IgD-negative memory B cell (primary cell): ENCODE measurements at regions not wholly inside any gene's neighbourhood (a gene's known extent, or its start where the extent isn't known, plus 50 kb on each side); places are given as distances from the start of the nearest gene placed in this dataset.

Experiments used
- H3K27ac Mint-ChIP-seq, 3 donors: one replicate each; pipeline ENCODE4 v1.8.0; 2020 to 2022; ENCODE audit warnings: mild to moderate bottlenecking in 3 of 3, mixed read lengths in 3 of 3, moderate library complexity in 1 of 3
- H3K27me3 Mint-ChIP-seq: one replicate; pipeline ENCODE4 v1.8.0; 2021; ENCODE audit warnings: mixed read lengths
- H3K36me3 Mint-ChIP-seq: one replicate; pipeline ENCODE4 v1.8.0; 2020; ENCODE audit warnings: mild to moderate bottlenecking, mixed read lengths
- H3K4me1 Mint-ChIP-seq, 3 donors: one replicate each; pipeline ENCODE4 v1.8.0; 2020 to 2022; ENCODE audit warnings: mixed read lengths in 3 of 3, mild to moderate bottlenecking in 1 of 3
- H3K4me3 Mint-ChIP-seq, 4 donors: one replicate each; pipeline ENCODE4 v1.8.0; 2020 to 2022; ENCODE audit warnings: mild to moderate bottlenecking in 4 of 4, mixed read lengths in 4 of 4, moderate library complexity in 3 of 4
- H3K9me3 Mint-ChIP-seq, 3 donors: one replicate each; pipeline ENCODE4 v1.8.0; 2020 to 2021; ENCODE audit warnings: mixed read lengths in 3 of 3, mild to moderate bottlenecking in 1 of 3

- H3K36me3 Mint-ChIP-seq, result no peaks in the 10 kb centered on the region
- no peaks in the 10 kb centered on the region for H3K4me1 Mint-ChIP-seq
- no peak overlapping the region for H3K4me3 Mint-ChIP-seq
- peaks cover 4% of the 10 kb centered on the region for H3K27me3 Mint-ChIP-seq
- H3K27ac Mint-ChIP-seq, result no peak overlapping the region
- H3K9me3 Mint-ChIP-seq, result peaks cover 0 to 3% (median 0%) of the 10 kb centered on the region in 3 donors
Observed at GRCh38 chr10:132115732-132116131, 50.0 kb downstream of the JAKMIP3 start.

GRCh38 chr10:132117146-132117545 lies 51.4 kb downstream of the JAKMIP3 start:
- Mint-ChIP-seq H3K4me1 (no peaks in the 10 kb centered on the region), H3K4me3 (no peak overlapping the region), H3K27me3 (no peaks in the 10 kb centered on the region), H3K36me3 (no peaks in the 10 kb centered on the region), H3K27ac (no peak overlapping the region), H3K9me3 (peaks cover 0 to 3% (median 0%) of the 10 kb centered on the region in 3 donors)

GRCh38 chr10:132117636-132118190 lies 52.0 kb downstream of the JAKMIP3 start:
- peaks cover 0 to 3% (median 0%) of the 10 kb centered on the region in 3 donors for H3K9me3 Mint-ChIP-seq
- H3K36me3 Mint-ChIP-seq, result no peaks in the 10 kb centered on the region
- no peaks in the 10 kb centered on the region for H3K4me1 Mint-ChIP-seq
- no peaks in the 10 kb centered on the region for H3K27me3 Mint-ChIP-seq
- no peak overlapping the region for H3K4me3 Mint-ChIP-seq
- H3K27ac Mint-ChIP-seq, result no peak overlapping the region

- Mint-ChIP-seq H3K27ac (no peak overlapping the region), H3K9me3 (peaks cover 0 to 3% (median 0%) of the 10 kb centered on the region in 3 donors), H3K4me1 (no peaks in the 10 kb centered on the region), H3K4me3 (no peak overlapping the region), H3K27me3 (no peaks in the 10 kb centered on the region), H3K36me3 (no peaks in the 10 kb centered on the region)
Observed at GRCh38 chr10:132118366-132118765, 52.6 kb downstream of the JAKMIP3 start.

- no peaks in the 10 kb centered on the region for H3K4me1 Mint-ChIP-seq
- H3K36me3 Mint-ChIP-seq, result no peaks in the 10 kb centered on the region
- peaks cover 0 to 3% (median 0%) of the 10 kb centered on the region in 3 donors for H3K9me3 Mint-ChIP-seq
- no peaks in the 10 kb centered on the region for H3K27me3 Mint-ChIP-seq
- no peak overlapping the region for H3K4me3 Mint-ChIP-seq
- no peak overlapping the region for H3K27ac Mint-ChIP-seq
Observed at GRCh38 chr10:132120200-132120599, 54.5 kb downstream of the JAKMIP3 start.

- Mint-ChIP-seq H3K9me3 (peaks cover 0 to 3% (median 0%) of the 10 kb centered on the region in 3 donors), H3K4me1 (no peaks in the 10 kb centered on the region), H3K4me3 (no peak overlapping the region), H3K27me3 (no peaks in the 10 kb centered on the region), H3K27ac (no peak overlapping the region), H3K36me3 (no peaks in the 10 kb centered on the region)
Observed at GRCh38 chr10:132120734-132121510, 55.2 kb downstream of the JAKMIP3 start.

- no peaks in the 10 kb centered on the region for H3K4me1 Mint-ChIP-seq
- H3K27me3 Mint-ChIP-seq, result no peaks in the 10 kb centered on the region
- no peak overlapping the region for H3K27ac Mint-ChIP-seq
- H3K36me3 Mint-ChIP-seq, result no peaks in the 10 kb centered on the region
- peaks cover 0 to 3% (median 0%) of the 10 kb centered on the region in 3 donors for H3K9me3 Mint-ChIP-seq
- H3K4me3 Mint-ChIP-seq, result peak overlapping the region in 1 of 4 donors; percentile 17
Observed at GRCh38 chr10:132121511-132121830, 55.7 kb downstream of the JAKMIP3 start.

GRCh38 chr10:132122097-132122861 lies 56.5 kb downstream of the JAKMIP3 start:
- H3K4me1 Mint-ChIP-seq, result no peaks in the 10 kb centered on the region
- H3K27me3 Mint-ChIP-seq, result no peaks in the 10 kb centered on the region
- peaks cover 0 to 3% (median 0%) of the 10 kb centered on the region in 3 donors for H3K9me3 Mint-ChIP-seq
- no peak overlapping the region for H3K27ac Mint-ChIP-seq
- no peak overlapping the region for H3K4me3 Mint-ChIP-seq
- no peaks in the 10 kb centered on the region for H3K36me3 Mint-ChIP-seq

- H3K4me3 Mint-ChIP-seq, result no peak overlapping the region
- no peaks in the 10 kb centered on the region for H3K4me1 Mint-ChIP-seq
- H3K36me3 Mint-ChIP-seq, result no peaks in the 10 kb centered on the region
- H3K9me3 Mint-ChIP-seq, result peaks cover 1 to 6% (median 3%) of the 10 kb centered on the region in 3 donors
- no peaks in the 10 kb centered on the region for H3K27me3 Mint-ChIP-seq
- H3K27ac Mint-ChIP-seq, result no peak overlapping the region
Observed at GRCh38 chr10:132122939-132123445, 57.2 kb downstream of the JAKMIP3 start.

- Mint-ChIP-seq H3K27ac (no peak overlapping the region), H3K4me3 (no peak overlapping the region)
Observed at GRCh38 chr10:132123606-132124005, 57.9 kb downstream of the JAKMIP3 start.

GRCh38 chr10:132124201-132124920 lies 58.6 kb downstream of the JAKMIP3 start:
- peak overlapping the region in 1 of 3 donors; percentile 67 for H3K27ac Mint-ChIP-seq
- peak overlapping the region in 1 of 4 donors; percentile 78 for H3K4me3 Mint-ChIP-seq
- H3K36me3 Mint-ChIP-seq, result no peaks in the 10 kb centered on the region
- H3K9me3 Mint-ChIP-seq, result peaks cover 6 to 12% (median 11%) of the 10 kb centered on the region in 3 donors
- H3K27me3 Mint-ChIP-seq, result no peaks in the 10 kb centered on the region
- H3K4me1 Mint-ChIP-seq, result no peaks in the 10 kb centered on the region

More at GRCh38 chr10:132123606-132124005, 57.9 kb downstream of the JAKMIP3 start:
- H3K4me1 Mint-ChIP-seq, result no peaks in the 10 kb centered on the region
- H3K36me3 Mint-ChIP-seq, result no peaks in the 10 kb centered on the region
- no peaks in the 10 kb centered on the region for H3K27me3 Mint-ChIP-seq
- peaks cover 3 to 12% (median 5%) of the 10 kb centered on the region in 3 donors for H3K9me3 Mint-ChIP-seq

- peaks cover 7% of the 10 kb centered on the region for H3K27me3 Mint-ChIP-seq
- no peaks in the 10 kb centered on the region for H3K36me3 Mint-ChIP-seq
- H3K4me3 Mint-ChIP-seq, result peak overlapping the region in 2 of 4 donors; percentile 8 to 37
- H3K9me3 Mint-ChIP-seq, result peaks cover 7 to 12% (median 11%) of the 10 kb centered on the region in 3 donors
- no peak overlapping the region for H3K27ac Mint-ChIP-seq
- no peaks in the 10 kb centered on the region for H3K4me1 Mint-ChIP-seq
Observed at GRCh38 chr10:132129431-132129830, 57.3 kb upstream of the DPYSL4 start.

- Mint-ChIP-seq H3K36me3 (no peaks in the 10 kb centered on the region), H3K4me1 (no peaks in the 10 kb centered on the region), H3K9me3 (peaks cover 7 to 12% (median 11%) of the 10 kb centered on the region in 3 donors), H3K27ac (no peak overlapping the region), H3K4me3 (no peak overlapping the region), H3K27me3 (peaks cover 7% of the 10 kb centered on the region)
Observed at GRCh38 chr10:132130286-132131265, 56.2 kb upstream of the DPYSL4 start.
